ENCODE measurements at regions not wholly inside any gene's neighbourhood (a gene's known extent, or its start where the extent isn't known, plus 50 kb on each side); places are given as distances from the start of the nearest gene placed in this dataset.

DNA sequence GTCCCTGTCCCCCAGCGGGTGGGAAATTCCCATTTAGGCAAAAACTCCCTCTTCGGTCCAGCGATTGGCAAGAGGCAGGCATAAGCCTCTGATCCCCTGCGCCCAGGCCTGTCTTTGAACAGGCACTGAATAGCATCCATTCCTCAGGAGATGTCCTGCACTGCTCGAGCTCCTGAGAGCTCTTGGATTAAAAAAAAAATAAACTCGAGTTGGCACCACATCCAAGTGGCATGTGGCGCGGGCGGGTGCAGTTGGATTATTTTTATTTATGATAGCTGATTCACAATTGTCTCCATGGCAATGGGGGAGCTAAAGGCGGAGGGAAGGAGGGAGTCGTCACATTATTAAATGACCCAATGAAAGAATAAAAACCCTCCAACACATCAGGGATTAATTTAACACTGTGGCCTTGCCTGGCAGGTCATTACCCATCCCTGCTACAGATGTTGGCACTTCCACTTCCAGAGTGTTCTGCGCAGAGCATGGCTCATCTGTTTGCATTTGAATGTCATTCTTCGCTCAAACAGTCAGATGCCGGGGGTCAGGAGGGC, 207.2 kb downstream of the AACS start:
- DNase-seq (ENCODE audit: insufficient read length, low spot score, missing footprints): no peak
- H3K27ac ChIP-seq (ENCODE audit: low read depth, low read length): no peak overlapping the region
- H3K4me3 ChIP-seq (ENCODE audit: insufficient read depth, low read length): no peak overlapping the region
- H4K20me1 ChIP-seq (ENCODE audit: insufficient read depth, low read length): no peaks in the 10 kb centered on the region
- H3K4me2 ChIP-seq (ENCODE audit: insufficient read depth, low read length): no peak overlapping the region
- no peaks in the 10 kb centered on the region for H3K27me3 ChIP-seq (ENCODE audit: insufficient read depth, low read length)
- no peaks in the 10 kb centered on the region for H3K36me3 ChIP-seq (ENCODE audit: insufficient read depth, low read length)
- H3K4me1 ChIP-seq (ENCODE audit: insufficient read depth, low read length): no peaks in the 10 kb centered on the region
- TF ChIP-seq, protein P1, sequence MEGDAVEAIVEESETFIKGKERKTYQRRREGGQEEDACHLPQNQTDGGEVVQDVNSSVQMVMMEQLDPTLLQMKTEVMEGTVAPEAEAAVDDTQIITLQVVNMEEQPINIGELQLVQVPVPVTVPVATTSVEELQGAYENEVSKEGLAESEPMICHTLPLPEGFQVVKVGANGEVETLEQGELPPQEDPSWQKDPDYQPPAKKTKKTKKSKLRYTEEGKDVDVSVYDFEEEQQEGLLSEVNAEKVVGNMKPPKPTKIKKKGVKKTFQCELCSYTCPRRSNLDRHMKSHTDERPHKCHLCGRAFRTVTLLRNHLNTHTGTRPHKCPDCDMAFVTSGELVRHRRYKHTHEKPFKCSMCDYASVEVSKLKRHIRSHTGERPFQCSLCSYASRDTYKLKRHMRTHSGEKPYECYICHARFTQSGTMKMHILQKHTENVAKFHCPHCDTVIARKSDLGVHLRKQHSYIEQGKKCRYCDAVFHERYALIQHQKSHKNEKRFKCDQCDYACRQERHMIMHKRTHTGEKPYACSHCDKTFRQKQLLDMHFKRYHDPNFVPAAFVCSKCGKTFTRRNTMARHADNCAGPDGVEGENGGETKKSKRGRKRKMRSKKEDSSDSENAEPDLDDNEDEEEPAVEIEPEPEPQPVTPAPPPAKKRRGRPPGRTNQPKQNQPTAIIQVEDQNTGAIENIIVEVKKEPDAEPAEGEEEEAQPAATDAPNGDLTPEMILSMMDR (IDR thresholded peaks at IDR 0.05; ENCODE audit: extremely low read depth, low read depth, low read length): no peak
- no peak overlapping the region for H2AFZ ChIP-seq (ENCODE audit: low read length)
- no peaks in the 10 kb centered on the region for H3K79me2 ChIP-seq (ENCODE audit: insufficient read depth, low read length)
- H3K9me3 ChIP-seq (ENCODE audit: low read depth, low read length): no peaks in the 10 kb centered on the region

DNA sequence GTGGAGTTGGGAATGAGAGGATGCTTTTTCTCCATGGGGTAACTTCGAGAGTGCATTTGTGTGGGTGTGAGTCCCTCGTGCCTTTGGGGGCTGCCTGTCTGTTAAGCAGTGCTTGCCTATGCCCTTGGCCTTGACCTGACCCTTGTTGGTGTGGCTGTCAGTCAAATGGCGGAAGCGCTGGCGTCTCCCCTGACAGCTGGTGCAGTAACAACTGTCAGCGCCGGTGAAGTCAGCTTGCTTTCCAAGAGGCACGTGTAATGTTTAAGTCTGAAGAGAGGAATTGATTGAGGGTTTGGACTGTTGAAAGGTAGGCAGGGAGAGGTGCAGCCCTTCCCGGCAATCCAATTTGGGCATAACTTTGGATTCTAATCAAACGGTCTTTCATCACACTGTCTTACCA, 211.3 kb downstream of the AACS start:
- Histone ChIP-seq H3K27ac (ENCODE audit: low read depth, low read length) (no peak overlapping the region), H2AFZ (ENCODE audit: low read length) (no peak overlapping the region), H3K9me3 (ENCODE audit: low read depth, low read length) (no peaks in the 10 kb centered on the region), H3K79me2 (ENCODE audit: insufficient read depth, low read length) (no peaks in the 10 kb centered on the region), H3K36me3 (ENCODE audit: insufficient read depth, low read length) (no peaks in the 10 kb centered on the region), H3K27me3 (ENCODE audit: insufficient read depth, low read length) (no peaks in the 10 kb centered on the region), H3K4me2 (ENCODE audit: insufficient read depth, low read length) (no peak overlapping the region), H3K4me1 (ENCODE audit: insufficient read depth, low read length) (no peaks in the 10 kb centered on the region), H4K20me1 (ENCODE audit: insufficient read depth, low read length) (no peaks in the 10 kb centered on the region), H3K4me3 (ENCODE audit: insufficient read depth, low read length) (no peak overlapping the region)
- DNase-seq (ENCODE audit: insufficient read length, low spot score, missing footprints): no peak
- TF ChIP-seq, protein P1 (IDR thresholded peaks at IDR 0.05; ENCODE audit: extremely low read depth, low read depth, low read length): no peak

DNA sequence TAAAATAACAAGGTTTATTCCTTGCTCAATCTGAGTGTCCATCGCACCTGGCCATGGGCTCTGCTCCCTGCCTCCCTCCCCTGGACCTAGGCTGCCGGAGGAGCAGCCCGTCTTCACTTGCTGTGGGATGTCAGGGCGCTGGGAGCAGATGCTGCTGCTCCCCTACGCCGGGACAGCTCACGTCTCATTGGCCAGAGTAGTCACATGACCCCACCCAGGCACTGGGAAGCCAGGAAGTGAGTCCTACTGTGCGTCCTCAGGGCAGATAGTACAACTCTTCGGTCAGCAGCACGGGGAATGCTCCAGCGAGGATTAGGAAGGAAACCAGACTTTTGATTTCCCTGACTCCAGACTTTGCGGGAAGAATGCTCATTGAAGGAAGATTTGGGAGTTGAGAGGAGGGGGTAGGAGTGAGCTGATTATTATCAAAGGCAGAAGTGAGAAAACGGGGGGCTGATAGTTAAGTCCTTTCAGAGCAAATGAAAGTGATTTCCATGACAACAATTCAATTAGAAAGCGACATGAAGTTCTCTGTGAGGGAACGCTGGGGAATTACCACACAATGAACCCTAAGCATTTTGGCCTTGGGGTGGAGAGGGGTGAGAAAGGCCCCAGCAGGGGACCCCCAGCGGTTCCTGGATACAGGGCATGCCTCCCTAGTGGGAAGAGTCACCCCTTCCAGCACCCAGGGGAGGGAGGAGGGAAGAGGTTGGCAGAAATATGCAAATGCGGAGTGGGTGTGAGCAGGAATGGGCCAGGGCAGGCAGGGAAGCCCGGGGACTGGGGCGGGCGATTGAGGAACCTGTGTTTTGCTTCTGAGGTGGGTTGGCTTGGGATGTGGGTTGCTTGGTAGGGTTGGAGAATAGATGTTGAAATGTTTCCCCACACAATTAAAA, 215.5 kb downstream of the AACS start:
- Histone ChIP-seq H4K20me1 (ENCODE audit: insufficient read depth, low read length) (no peaks in the 10 kb centered on the region), H3K27me3 (ENCODE audit: insufficient read depth, low read length) (no peaks in the 10 kb centered on the region), H3K27ac (ENCODE audit: low read depth, low read length) (no peak overlapping the region), H3K36me3 (ENCODE audit: insufficient read depth, low read length) (no peaks in the 10 kb centered on the region), H3K79me2 (ENCODE audit: insufficient read depth, low read length) (no peaks in the 10 kb centered on the region), H2AFZ (ENCODE audit: low read length) (no peak overlapping the region), H3K4me2 (ENCODE audit: insufficient read depth, low read length) (no peak overlapping the region), H3K9me3 (ENCODE audit: low read depth, low read length) (no peaks in the 10 kb centered on the region), H3K4me3 (ENCODE audit: insufficient read depth, low read length) (no peak overlapping the region), H3K4me1 (ENCODE audit: insufficient read depth, low read length) (no peaks in the 10 kb centered on the region)
- TF ChIP-seq, protein P1 (IDR thresholded peaks at IDR 0.05; ENCODE audit: extremely low read depth, low read depth, low read length): no peak
- no peak for DNase-seq (ENCODE audit: insufficient read length, low spot score, missing footprints)

DNA sequence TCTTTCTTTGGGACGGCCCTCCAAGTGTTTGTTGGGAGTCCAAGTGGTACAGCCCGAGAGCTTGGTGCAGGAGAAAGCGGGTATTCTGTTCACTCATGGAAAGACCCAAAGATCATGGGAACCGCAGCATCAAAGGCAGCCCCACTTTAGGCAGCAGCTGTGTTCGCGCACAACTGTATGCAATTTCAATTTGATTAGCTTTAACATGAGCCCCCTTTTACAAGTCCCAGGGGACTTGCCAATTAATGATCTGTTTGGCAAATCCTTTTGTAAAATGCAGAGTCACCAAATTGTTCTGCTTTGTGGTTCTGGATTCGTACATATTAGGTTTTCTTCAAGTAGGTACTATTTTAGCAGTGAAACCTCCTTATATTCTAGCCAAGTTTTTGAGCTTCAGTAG, 217.7 kb downstream of the AACS start:
- no peak overlapping the region for H3K27ac ChIP-seq (ENCODE audit: low read depth, low read length)

More for the DNA sequence above, 217.7 kb downstream of the AACS start:
- Histone ChIP-seq H3K79me2 (ENCODE audit: insufficient read depth, low read length) (no peaks in the 10 kb centered on the region), H2AFZ (ENCODE audit: low read length) (no peak overlapping the region), H3K4me2 (ENCODE audit: insufficient read depth, low read length) (no peak overlapping the region), H4K20me1 (ENCODE audit: insufficient read depth, low read length) (no peaks in the 10 kb centered on the region), H3K36me3 (ENCODE audit: insufficient read depth, low read length) (no peaks in the 10 kb centered on the region), H3K4me1 (ENCODE audit: insufficient read depth, low read length) (no peaks in the 10 kb centered on the region), H3K9me3 (ENCODE audit: low read depth, low read length) (no peaks in the 10 kb centered on the region), H3K4me3 (ENCODE audit: insufficient read depth, low read length) (no peak overlapping the region), H3K27me3 (ENCODE audit: insufficient read depth, low read length) (no peaks in the 10 kb centered on the region)
- DNase-seq (ENCODE audit: insufficient read length, low spot score, missing footprints): no peak
- TF ChIP-seq, protein P1 (IDR thresholded peaks at IDR 0.05; ENCODE audit: extremely low read depth, low read depth, low read length): no peak
